Neural progenitor cell (in vitro differentiated cells): ENCODE measurements at regions not wholly inside any gene's neighbourhood (a gene's known extent, or its start where the extent isn't known, plus 50 kb on each side); places are given as distances from the start of the nearest gene placed in this dataset.

Source experiments
- EZH2 ChIP-seq: fragments of 200-600 bp; sonication (generic); IDR thresholded peaks from 2 replicates; pipeline ENCODE4 v1.6.1; 2017; ENCODE audit warnings: antibody characterized with exemption, mild to moderate bottlenecking, moderate library complexity
- EZH2phosphoT487 ChIP-seq: fragments of 200-600 bp; sonication (generic); IDR thresholded peaks from 2 replicates; pipeline ENCODE4 v1.6.1; 2017; ENCODE audit warnings: antibody characterized with exemption
- TF ChIP-seq, protein P1 (sequence below): fragments of 200-600 bp; sonication (generic); IDR thresholded peaks from 2 replicates; pipeline ENCODE4 v1.5.1; 2017; ENCODE audit warnings: antibody characterized with exemption, mild to moderate bottlenecking

DNA sequence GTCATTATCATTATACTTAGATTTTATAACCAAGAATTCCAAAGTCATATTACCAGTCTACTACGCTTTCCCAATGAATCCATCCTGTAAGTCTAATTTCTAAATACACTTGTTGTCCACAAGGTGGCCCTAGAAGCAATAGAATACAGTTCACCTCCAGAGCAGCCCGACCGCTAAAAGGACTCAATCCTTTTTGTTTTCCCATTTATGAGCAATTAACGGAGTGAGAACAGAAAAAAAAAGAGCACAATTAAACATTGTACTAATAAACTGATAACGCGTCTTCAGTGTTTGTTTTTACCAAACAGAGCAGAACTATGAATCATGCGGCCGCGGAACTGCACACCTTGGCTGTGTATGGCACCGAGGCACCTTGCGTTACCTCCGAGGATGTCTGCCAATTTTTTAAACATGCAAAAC, 160.7 kb upstream of the DAPK1 start:
- TF ChIP-seq, protein P1, sequence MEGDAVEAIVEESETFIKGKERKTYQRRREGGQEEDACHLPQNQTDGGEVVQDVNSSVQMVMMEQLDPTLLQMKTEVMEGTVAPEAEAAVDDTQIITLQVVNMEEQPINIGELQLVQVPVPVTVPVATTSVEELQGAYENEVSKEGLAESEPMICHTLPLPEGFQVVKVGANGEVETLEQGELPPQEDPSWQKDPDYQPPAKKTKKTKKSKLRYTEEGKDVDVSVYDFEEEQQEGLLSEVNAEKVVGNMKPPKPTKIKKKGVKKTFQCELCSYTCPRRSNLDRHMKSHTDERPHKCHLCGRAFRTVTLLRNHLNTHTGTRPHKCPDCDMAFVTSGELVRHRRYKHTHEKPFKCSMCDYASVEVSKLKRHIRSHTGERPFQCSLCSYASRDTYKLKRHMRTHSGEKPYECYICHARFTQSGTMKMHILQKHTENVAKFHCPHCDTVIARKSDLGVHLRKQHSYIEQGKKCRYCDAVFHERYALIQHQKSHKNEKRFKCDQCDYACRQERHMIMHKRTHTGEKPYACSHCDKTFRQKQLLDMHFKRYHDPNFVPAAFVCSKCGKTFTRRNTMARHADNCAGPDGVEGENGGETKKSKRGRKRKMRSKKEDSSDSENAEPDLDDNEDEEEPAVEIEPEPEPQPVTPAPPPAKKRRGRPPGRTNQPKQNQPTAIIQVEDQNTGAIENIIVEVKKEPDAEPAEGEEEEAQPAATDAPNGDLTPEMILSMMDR = peak; percentile 85
- TF ChIP-seq EZH2 (peak; percentile 47), EZH2phosphoT487 (no peak)
